ENCODE measurements at regions not wholly inside any gene's neighbourhood (a gene's known extent, or its start where the extent isn't known, plus 50 kb on each side); places are given as distances from the start of the nearest gene placed in this dataset.
"Not testable (repeated sequence)": the region's sequence is repeated elsewhere in the genome, so short reads cannot be mapped to it uniquely, and the experiment has no call there.

GRCh38 chr12:31896514-31897039 lies 62.6 kb upstream of the RESF1 start:
- Histone ChIP-seq H3K4me3 (no peak overlapping the region), H3K9me3 (no peaks in the 10 kb centered on the region), H3K36me3 (no peaks in the 10 kb centered on the region), H3K27ac (no peak overlapping the region), H3K4me1 (ENCODE audit: control insufficient read depth in 1 of 2, low read depth in 2 of 2) (peaks cover 0 to 4% of the 10 kb centered on the region in 2 donors), H3K27me3 (replicated peaks; ENCODE audit: insufficient read depth) (no peaks in the 10 kb centered on the region)
- ATAC-seq (ENCODE audit: insufficient number of reproducible peaks, low FRiP score, low read depth) (no peak), DNase-seq (ENCODE audit: low spot score) (no peak)
- TF ChIP-seq CTCF (IDR thresholded peaks at IDR 0.05), result no peak

- no peak overlapping the region for H3K27ac ChIP-seq
These were observed 63.6 kb upstream of the RESF1 start for GRCh38 chr12:31895449-31896150.

GRCh38 chr12:31890295-31891285 lies 68.6 kb upstream of the RESF1 start:
- H3K36me3 ChIP-seq, result no peaks in the 10 kb centered on the region
- H3K27me3 ChIP-seq (replicated peaks; ENCODE audit: insufficient read depth), result no peaks in the 10 kb centered on the region
- no peak overlapping the region for H3K4me3 ChIP-seq
- no peak for DNase-seq (ENCODE audit: low spot score)
- TF ChIP-seq CTCF (IDR thresholded peaks at IDR 0.05), result no peak
- no peaks in the 10 kb centered on the region for H3K4me1 ChIP-seq (ENCODE audit: control insufficient read depth in 1 of 2, low read depth in 2 of 2)
- peaks cover 7% of the 10 kb centered on the region for H3K9me3 ChIP-seq
- no peak for ATAC-seq (ENCODE audit: insufficient number of reproducible peaks, low FRiP score, low read depth)
- no peak overlapping the region for H3K27ac ChIP-seq

More at GRCh38 chr12:31895449-31896150, 63.6 kb upstream of the RESF1 start:
- DNase-seq (ENCODE audit: low spot score) (no peak), ATAC-seq (ENCODE audit: insufficient number of reproducible peaks, low FRiP score, low read depth) (no peak)
- no peak for TF ChIP-seq CTCF (IDR thresholded peaks at IDR 0.05)
- Histone ChIP-seq H3K27me3 (replicated peaks; ENCODE audit: insufficient read depth) (no peaks in the 10 kb centered on the region), H3K4me3 (no peak overlapping the region), H3K36me3 (no peaks in the 10 kb centered on the region), H3K9me3 (no peaks in the 10 kb centered on the region), H3K4me1 (ENCODE audit: control insufficient read depth in 1 of 2, low read depth in 2 of 2) (peaks cover 0 to 4% of the 10 kb centered on the region in 2 donors)

GRCh38 chr12:31887109-31887811 lies 72.0 kb upstream of the RESF1 start:
- no peak for TF ChIP-seq CTCF (IDR thresholded peaks at IDR 0.05)
- Histone ChIP-seq H3K27me3 (replicated peaks; ENCODE audit: insufficient read depth) (no peaks in the 10 kb centered on the region), H3K9me3 (peaks cover 7% of the 10 kb centered on the region), H3K4me1 (ENCODE audit: control insufficient read depth in 1 of 2, low read depth in 2 of 2) (no peaks in the 10 kb centered on the region), H3K36me3 (no peaks in the 10 kb centered on the region), H3K27ac (no peak overlapping the region), H3K4me3 (peak overlapping the region; percentile 11)
- no peak for DNase-seq (ENCODE audit: low spot score)
- ATAC-seq (ENCODE audit: insufficient number of reproducible peaks, low FRiP score, low read depth), result no peak

- not testable (repeated sequence) for ATAC-seq (ENCODE audit: insufficient number of reproducible peaks, low FRiP score, low read depth); H3K27ac ChIP-seq; H3K4me3 ChIP-seq
These were observed 76.5 kb upstream of the RESF1 start for GRCh38 chr12:31882682-31883081.

More at GRCh38 chr12:31882682-31883081, 76.5 kb upstream of the RESF1 start:
- not testable (repeated sequence) for H3K9me3 ChIP-seq; H3K36me3 ChIP-seq; H3K27me3 ChIP-seq (replicated peaks; ENCODE audit: insufficient read depth); H3K4me1 ChIP-seq (ENCODE audit: control insufficient read depth in 1 of 2, low read depth in 2 of 2); DNase-seq (ENCODE audit: low spot score)
